Astrocyte (in vitro differentiated cells and primary cell): ENCODE measurements at regions not wholly inside any gene's neighbourhood (a gene's known extent, or its start where the extent isn't known, plus 50 kb on each side); places are given as distances from the start of the nearest gene placed in this dataset.

Source experiments
- DNase-seq: peaks from one replicate; pipeline ENCODE4 v3.0.0-alpha.2; 2010; ENCODE audit warnings: low read depth
- FAIRE-seq: peaks from 2 replicates; lab custom pipeline; 2011; peaks lifted over from hg19 to GRCh38; lab: Jason Lieb, UNC
- H2AFZ ChIP-seq: 2 replicates; pipeline ENCODE4 v1.6.0; 2012; ENCODE audit warnings: low read depth, low read length, inconsistent platforms
- H3K27ac ChIP-seq: 2 replicates; pipeline ENCODE4 v1.5.1; 2011; ENCODE audit warnings: low read depth, low read length, inconsistent platforms
- H3K27me3 ChIP-seq: 2 replicates; pipeline ENCODE4 v1.6.0; 2011; ENCODE audit warnings: low read length, inconsistent platforms; ENCODE audit not compliant: insufficient read depth
- H3K36me3 ChIP-seq: 2 replicates; pipeline ENCODE4 v1.5.1; 2011; ENCODE audit warnings: low read length, inconsistent platforms; ENCODE audit not compliant: insufficient read depth
- H3K4me1 ChIP-seq: 2 replicates; pipeline ENCODE4 v1.5.1; 2011; ENCODE audit warnings: low read length, inconsistent platforms; ENCODE audit not compliant: insufficient read depth
- H3K4me2 ChIP-seq: 2 replicates; pipeline ENCODE4 v1.6.0; 2012; ENCODE audit warnings: low read length, inconsistent platforms
- H3K4me3 ChIP-seq: 2 replicates; pipeline ENCODE4 v1.5.1; 2011; ENCODE audit warnings: low read depth, mild to moderate bottlenecking, low read length, inconsistent platforms; ENCODE audit not compliant: insufficient read depth
- H3K79me2 ChIP-seq: 2 replicates; pipeline ENCODE4 v1.6.0; 2012; ENCODE audit warnings: mild to moderate bottlenecking, low read length, inconsistent platforms; ENCODE audit not compliant: insufficient read depth
- H3K9ac ChIP-seq: 2 replicates; pipeline ENCODE4 v1.6.0; 2012; ENCODE audit warnings: mild to moderate bottlenecking, low read length, inconsistent platforms
- H3K9me3 ChIP-seq: 2 replicates; pipeline ENCODE4 v1.5.1; 2012; ENCODE audit warnings: low read depth, mild to moderate bottlenecking, low read length, inconsistent platforms; ENCODE audit not compliant: insufficient read depth
- H4K20me1 ChIP-seq: 2 replicates; pipeline ENCODE4 v1.6.0; 2012; ENCODE audit warnings: low read length, inconsistent platforms; ENCODE audit not compliant: insufficient read depth
- H3K27ac Mint-ChIP-seq: one replicate; pipeline ENCODE4 v1.8.0; 2021; ENCODE audit warnings: mild to moderate bottlenecking, mixed read lengths; ENCODE audit not compliant: unreplicated experiment
- H3K27me3 Mint-ChIP-seq: one replicate; pipeline ENCODE4 v1.8.0; 2021; ENCODE audit warnings: low read depth, mixed read lengths; ENCODE audit not compliant: unreplicated experiment
- H3K36me3 Mint-ChIP-seq: one replicate; pipeline ENCODE4 v1.8.0; 2021; ENCODE audit warnings: low read depth, mixed read lengths; ENCODE audit not compliant: unreplicated experiment
- H3K4me1 Mint-ChIP-seq: one replicate; pipeline ENCODE4 v1.8.0; 2021; ENCODE audit warnings: low read depth, mixed read lengths; ENCODE audit not compliant: unreplicated experiment
- H3K4me3 Mint-ChIP-seq: one replicate; pipeline ENCODE4 v1.8.0; 2021; ENCODE audit warnings: mild to moderate bottlenecking, moderate library complexity, mixed read lengths; ENCODE audit not compliant: unreplicated experiment
- H3K9me3 Mint-ChIP-seq: one replicate; pipeline ENCODE4 v1.8.0; 2021; ENCODE audit warnings: mild to moderate bottlenecking, mixed read lengths; ENCODE audit not compliant: unreplicated experiment
- EZH2 ChIP-seq: IDR thresholded peaks from 2 replicates; pipeline ENCODE4 v1.6.1; 2012; ENCODE audit warnings: mild to moderate bottlenecking, low read length, inconsistent platforms; ENCODE audit not compliant: insufficient read depth
- TF ChIP-seq, protein P1 (sequence below): IDR thresholded peaks from 2 replicates; pipeline ENCODE4 v1.5.1; 2011; ENCODE audit warnings: low read depth, mild to moderate bottlenecking, inconsistent platforms, low read length, moderate library complexity; ENCODE audit not compliant: insufficient read depth

DNA sequence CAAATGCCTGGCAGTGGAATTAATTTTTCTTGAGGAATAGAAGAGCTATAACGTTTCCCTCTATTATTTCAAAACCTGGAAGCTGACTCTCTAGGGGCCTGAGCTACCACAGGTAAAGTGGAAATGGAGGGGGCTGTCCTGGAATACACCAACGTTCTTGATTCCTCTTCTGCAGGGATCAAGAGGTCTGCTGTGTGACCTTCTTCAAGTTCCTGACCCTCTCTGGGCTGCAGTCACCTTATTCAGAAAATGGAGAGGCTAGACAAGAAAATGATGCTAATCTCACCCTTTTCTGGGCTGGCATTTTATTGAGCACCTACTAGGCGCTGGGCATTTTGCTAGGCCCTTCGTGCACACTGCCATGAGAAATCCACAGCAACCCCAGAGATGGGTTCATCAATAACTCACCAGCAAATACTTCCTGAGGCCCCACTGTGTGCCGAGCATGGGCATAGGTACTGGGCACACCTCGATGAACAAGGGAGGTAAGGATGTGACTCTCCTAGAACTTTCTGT, 55.2 kb upstream of the DLK1 start:
- Histone ChIP-seq H4K20me1 (no peaks in the 10 kb centered on the region), H3K27me3 (peaks cover 17% of the 10 kb centered on the region), H3K4me1 (peaks cover 11% of the 10 kb centered on the region), H3K36me3 (no peaks in the 10 kb centered on the region), H3K27ac (no peak overlapping the region), H3K4me3 (no peak overlapping the region), H3K9ac (no peak overlapping the region), H3K4me2 (no peak overlapping the region), H2AFZ (no peak overlapping the region), H3K9me3 (peaks cover 5% of the 10 kb centered on the region), H3K79me2 (no peaks in the 10 kb centered on the region)
- TF ChIP-seq EZH2 = no peak
- TF ChIP-seq, protein P1, sequence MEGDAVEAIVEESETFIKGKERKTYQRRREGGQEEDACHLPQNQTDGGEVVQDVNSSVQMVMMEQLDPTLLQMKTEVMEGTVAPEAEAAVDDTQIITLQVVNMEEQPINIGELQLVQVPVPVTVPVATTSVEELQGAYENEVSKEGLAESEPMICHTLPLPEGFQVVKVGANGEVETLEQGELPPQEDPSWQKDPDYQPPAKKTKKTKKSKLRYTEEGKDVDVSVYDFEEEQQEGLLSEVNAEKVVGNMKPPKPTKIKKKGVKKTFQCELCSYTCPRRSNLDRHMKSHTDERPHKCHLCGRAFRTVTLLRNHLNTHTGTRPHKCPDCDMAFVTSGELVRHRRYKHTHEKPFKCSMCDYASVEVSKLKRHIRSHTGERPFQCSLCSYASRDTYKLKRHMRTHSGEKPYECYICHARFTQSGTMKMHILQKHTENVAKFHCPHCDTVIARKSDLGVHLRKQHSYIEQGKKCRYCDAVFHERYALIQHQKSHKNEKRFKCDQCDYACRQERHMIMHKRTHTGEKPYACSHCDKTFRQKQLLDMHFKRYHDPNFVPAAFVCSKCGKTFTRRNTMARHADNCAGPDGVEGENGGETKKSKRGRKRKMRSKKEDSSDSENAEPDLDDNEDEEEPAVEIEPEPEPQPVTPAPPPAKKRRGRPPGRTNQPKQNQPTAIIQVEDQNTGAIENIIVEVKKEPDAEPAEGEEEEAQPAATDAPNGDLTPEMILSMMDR = no peak
- Mint-ChIP-seq H3K27me3 (peaks cover 72% of the 10 kb centered on the region), H3K36me3 (no peaks in the 10 kb centered on the region), H3K9me3 (peaks cover 3% of the 10 kb centered on the region), H3K27ac (no peak overlapping the region), H3K4me1 (peaks cover 3% of the 10 kb centered on the region), H3K4me3 (no peak overlapping the region)
- DNase-seq (no peak), FAIRE-seq (no peak)

DNA sequence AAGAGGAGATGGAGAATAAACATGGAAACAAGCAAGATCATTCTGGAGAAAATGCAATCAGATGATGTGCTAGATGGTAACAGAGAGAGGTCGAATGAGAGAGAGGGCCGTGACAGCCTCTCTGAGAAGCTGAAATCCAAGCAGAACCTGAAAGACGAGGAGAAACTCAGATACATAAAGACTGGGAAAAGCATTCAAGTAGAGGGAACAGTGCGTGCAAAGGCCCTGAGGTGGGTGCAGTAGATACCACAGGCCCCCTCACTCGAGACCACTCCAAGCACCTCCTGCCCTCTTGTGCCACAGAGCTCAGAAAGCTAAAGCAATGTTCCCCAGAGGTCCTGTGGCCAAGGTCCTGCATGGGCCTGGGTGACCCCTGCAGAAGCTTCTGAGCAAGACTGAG, 54.8 kb upstream of the DLK1 start:
- no peak for FAIRE-seq
- no peak overlapping the region for H3K4me2 ChIP-seq
- H3K27ac ChIP-seq = no peak overlapping the region

More for the DNA sequence above, 54.8 kb upstream of the DLK1 start:
- H3K27me3 Mint-ChIP-seq = peaks cover 70% of the 10 kb centered on the region
- Histone ChIP-seq H3K4me3 (no peak overlapping the region), H3K9me3 (peaks cover 5% of the 10 kb centered on the region), H4K20me1 (no peaks in the 10 kb centered on the region), H2AFZ (no peak overlapping the region), H3K4me1 (peaks cover 13% of the 10 kb centered on the region), H3K79me2 (no peaks in the 10 kb centered on the region), H3K36me3 (no peaks in the 10 kb centered on the region), H3K27me3 (peaks cover 17% of the 10 kb centered on the region), H3K9ac (no peak overlapping the region)
- peaks cover 3% of the 10 kb centered on the region for H3K9me3 Mint-ChIP-seq
- no peak overlapping the region for H3K4me3 Mint-ChIP-seq
- no peaks in the 10 kb centered on the region for H3K36me3 Mint-ChIP-seq
- TF ChIP-seq, protein P1 = no peak
- no peak for TF ChIP-seq EZH2
- no peak overlapping the region for H3K27ac Mint-ChIP-seq
- DNase-seq = no peak
- peaks cover 3% of the 10 kb centered on the region for H3K4me1 Mint-ChIP-seq
